ENCODE measurements at regions not wholly inside any gene's neighbourhood (a gene's known extent, or its start where the extent isn't known, plus 50 kb on each side); places are given as distances from the start of the nearest gene placed in this dataset.

- no peak for TF ChIP-seq CTCF (IDR thresholded peaks at IDR 0.05)
- TF ChIP-seq POLR2A (IDR thresholded peaks at IDR 0.05): no peak
Observed at GRCh38 chr19:27796540-27796939, 1416.4 kb downstream of the UQCRFS1 start.

Measured in sigmoid colon (tissue), 3 donors.